Liver (tissue), 3 donors: ENCODE measurements at regions not wholly inside any gene's neighbourhood (a gene's known extent, or its start where the extent isn't known, plus 50 kb on each side); places are given as distances from the start of the nearest gene placed in this dataset.

ENCODE experiments used
- CTCF ChIP-seq: fragments of 150-350 bp; IDR thresholded peaks from 2 replicates; pipeline ENCODE4 v1.5.1; 2017; ENCODE audit warnings: improper control_type of control experiment, low read depth, low read length; ENCODE audit not compliant: missing input control
- EGR1 ChIP-seq, 2 donors: IDR thresholded peaks; 2 replicates each; pipeline ENCODE4 v1.6.1; 2016 to 2018; ENCODE audit warnings: antibody characterized with exemption in 2 of 2, low read depth in 2 of 2
- JUND ChIP-seq, 2 donors: IDR thresholded peaks; 2 replicates each; pipeline ENCODE4 v1.6.1; 2016; ENCODE audit warnings: antibody characterized with exemption in 2 of 2
- MAX ChIP-seq: IDR thresholded peaks from 2 replicates; pipeline ENCODE4 v1.6.1; 2016; ENCODE audit warnings: antibody characterized with exemption
- SP1 ChIP-seq: IDR thresholded peaks from 2 replicates; pipeline ENCODE4 v1.6.1; 2018; ENCODE audit warnings: antibody characterized with exemption, mild to moderate bottlenecking
- TAF1 ChIP-seq: conservative IDR thresholded peaks from 2 replicates; pipeline ENCODE4 v1.6.1; 2016; ENCODE audit warnings: antibody characterized with exemption, mild to moderate bottlenecking
- YY1 ChIP-seq: IDR thresholded peaks from 2 replicates; pipeline ENCODE4 v1.6.1; 2016; ENCODE audit warnings: antibody characterized with exemption, mild to moderate bottlenecking
- TF ChIP-seq, protein P1 (sequence below): IDR thresholded peaks from 2 replicates; pipeline ENCODE4 v1.6.1; 2016; ENCODE audit warnings: antibody characterized with exemption
- donor health status: healthy.
- donor health status: healthy.

- TF ChIP-seq TAF1 = no peak
- no peak for TF ChIP-seq CTCF
- TF ChIP-seq JUND (IDR thresholded peaks at IDR 0.05) = no peak
- TF ChIP-seq, protein P1, sequence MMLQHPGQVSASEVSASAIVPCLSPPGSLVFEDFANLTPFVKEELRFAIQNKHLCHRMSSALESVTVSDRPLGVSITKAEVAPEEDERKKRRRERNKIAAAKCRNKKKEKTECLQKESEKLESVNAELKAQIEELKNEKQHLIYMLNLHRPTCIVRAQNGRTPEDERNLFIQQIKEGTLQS = no peak
- TF ChIP-seq YY1 = no peak
- TF ChIP-seq EGR1 (IDR thresholded peaks at IDR 0.05; ENCODE audit: low read depth in 2 of 2) = no peak
- TF ChIP-seq MAX = no peak
- no peak for TF ChIP-seq SP1
Measured at GRCh38 chrX:40184968-40185367, 87.2 kb upstream of the BCOR start.
